GM19043 (cell line): ENCODE measurements at regions not wholly inside any gene's neighbourhood (a gene's known extent, or its start where the extent isn't known, plus 50 kb on each side); places are given as distances from the start of the nearest gene placed in this dataset.
"Not testable (repeated sequence)": the region's sequence is repeated elsewhere in the genome, so short reads cannot be mapped to it uniquely, and the experiment has no call there.

Experiments
- ATAC-seq: cut with Tn5 transposase; IDR thresholded peaks from one replicate; pipeline ENCODE4 v1.9.1; 2021; ENCODE audit warnings: low read depth; ENCODE audit not compliant: unreplicated experiment

DNA sequence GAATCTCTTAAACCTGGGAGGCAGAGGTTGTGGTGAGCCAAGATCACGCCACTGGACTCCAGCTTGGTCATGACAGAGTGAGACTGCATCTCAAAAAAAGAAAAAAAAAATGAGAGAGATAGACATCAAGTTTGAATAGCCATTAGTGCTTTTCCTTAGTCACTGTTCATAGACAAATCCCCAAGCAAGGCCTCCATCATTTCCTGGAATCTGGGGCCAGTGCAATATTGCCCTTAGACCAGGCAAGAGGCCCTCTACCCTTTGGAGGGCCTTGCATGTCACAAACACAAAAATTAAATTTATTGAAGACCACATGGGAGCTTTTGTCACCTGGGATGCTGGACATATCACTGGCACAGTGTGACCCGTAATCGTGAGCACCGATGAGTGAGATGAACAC is 141.5 kb downstream of the B3GNT2 start:
- no peak for ATAC-seq

DNA sequence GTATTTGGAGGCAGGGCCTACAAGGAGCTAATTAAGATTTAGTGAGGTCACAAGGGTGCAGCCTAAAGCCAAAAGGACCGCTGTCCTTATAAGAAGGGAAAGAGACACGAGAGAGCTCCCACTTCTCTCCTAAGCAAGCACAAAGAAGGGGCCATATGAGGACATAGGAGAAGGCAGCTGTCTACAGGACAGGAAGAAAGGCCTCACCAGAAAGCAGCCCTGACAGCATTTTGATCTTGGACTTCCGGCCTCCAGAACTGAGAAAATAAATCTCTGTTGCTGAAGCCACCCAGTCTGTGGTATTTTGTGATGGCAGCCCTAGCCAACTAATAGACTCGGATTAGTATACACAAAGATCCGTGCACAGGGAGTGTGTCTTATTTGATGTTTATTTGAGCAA is 139.7 kb downstream of the B3GNT2 start:
- ATAC-seq, result no peak

DNA sequence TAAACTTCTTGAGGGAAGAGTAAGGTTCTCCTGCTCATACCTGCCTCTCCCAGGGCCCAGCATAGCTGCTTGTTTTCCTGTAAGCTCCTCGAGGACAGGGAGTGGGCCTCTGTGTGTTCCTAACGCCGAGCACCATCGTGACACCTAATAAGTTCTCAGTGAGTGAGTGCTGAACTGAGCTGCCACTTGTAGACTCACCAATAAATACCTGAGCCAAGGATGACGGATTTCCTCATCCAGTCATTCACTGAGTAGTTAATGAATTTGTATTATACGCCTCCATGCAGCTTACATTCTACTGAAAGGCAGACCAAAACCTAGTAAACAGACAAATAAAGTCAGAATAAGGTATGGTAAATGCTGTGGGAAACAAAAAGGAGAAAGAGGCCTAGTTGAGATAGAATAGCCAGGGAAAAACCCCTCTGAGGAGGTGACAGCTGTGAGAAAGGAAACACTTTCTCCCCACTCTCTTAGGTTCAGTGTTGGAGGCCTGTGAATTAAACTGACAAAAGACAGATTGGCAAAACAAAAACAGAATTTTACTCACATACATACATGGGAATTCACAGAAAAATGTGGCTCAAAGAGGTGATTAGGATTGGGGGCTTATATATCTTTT is 138.6 kb downstream of the B3GNT2 start:
- ATAC-seq, result peak; percentile 62

DNA sequence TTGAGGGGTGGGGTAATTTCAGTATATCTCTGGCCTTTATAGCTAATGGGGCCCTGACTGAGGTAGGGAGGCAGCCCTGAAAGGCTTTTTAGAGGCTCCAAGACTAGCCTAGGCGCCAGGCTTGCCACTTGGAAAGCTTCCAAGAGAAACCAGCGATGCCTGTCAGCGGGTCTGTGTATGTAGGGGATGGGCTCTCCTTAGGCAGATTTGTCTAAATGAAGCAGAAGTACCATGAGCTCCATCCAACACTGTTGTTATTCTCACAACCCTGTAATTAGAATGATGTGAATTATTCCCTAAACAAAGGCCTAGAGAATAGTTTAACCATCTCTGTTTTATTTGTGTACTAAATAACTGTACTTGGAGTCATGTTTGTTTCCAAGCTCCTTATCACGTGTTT is 138.1 kb downstream of the B3GNT2 start:
- no peak for ATAC-seq

DNA sequence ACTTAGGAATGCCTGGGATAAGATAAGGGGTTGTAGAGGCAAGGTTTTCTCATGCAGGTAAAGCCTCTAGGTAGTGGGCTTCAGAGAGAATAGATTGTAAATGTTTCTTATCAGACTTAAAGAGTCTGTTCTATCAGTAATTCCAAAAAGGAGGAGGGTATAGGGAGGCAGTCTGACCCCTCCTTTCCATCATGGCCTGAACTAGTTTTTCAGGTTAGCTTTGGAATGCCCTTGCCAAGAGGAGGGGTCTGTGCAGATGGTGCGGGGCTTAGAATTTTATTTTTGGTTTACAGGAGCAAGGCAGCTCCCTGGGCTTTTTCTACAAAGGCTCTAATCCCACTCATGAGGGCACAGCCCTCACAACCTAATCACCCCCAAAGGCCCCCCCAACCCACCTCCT is 135.0 kb downstream of the B3GNT2 start:
- ATAC-seq, result no peak

DNA sequence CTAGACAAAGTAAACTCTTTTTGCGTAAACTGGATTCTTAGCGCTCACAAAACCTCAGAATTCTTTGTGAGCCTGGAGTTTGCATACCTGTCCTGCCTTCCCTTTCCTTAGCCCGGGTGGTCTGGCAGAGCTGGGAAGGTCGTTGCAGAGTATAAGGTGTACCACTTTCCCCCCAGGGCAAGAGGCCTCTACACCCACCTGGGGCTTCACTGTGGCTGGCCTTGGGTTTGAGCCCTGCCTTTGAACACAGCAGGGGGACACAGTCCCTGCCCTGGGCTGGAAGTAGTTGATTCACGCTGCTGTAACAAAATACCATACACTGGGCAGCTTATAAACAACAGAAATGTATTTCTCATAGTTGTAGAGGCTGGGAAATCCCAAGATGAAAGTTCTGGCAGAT is 133.9 kb downstream of the B3GNT2 start:
- ATAC-seq, result no peak

DNA sequence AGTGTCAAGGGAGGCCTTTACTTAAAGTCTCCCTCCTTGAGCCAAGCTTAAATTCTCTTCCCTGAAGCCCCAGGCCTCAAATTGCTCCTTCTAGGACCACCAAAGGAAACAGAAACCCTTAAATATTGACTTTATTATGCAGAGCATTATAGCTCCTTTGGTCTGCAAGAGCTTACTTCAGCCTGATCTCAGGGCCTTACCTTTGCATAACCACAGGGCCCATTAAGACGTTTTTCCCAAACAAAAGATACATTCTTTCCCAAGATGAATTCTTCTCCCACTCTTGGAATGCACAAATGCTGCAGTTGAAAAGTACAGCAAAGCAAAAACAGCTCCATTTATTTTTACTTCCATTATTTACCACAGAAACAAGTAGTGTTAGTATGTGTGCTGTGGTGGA is 130.8 kb downstream of the B3GNT2 start:
- no peak for ATAC-seq

DNA sequence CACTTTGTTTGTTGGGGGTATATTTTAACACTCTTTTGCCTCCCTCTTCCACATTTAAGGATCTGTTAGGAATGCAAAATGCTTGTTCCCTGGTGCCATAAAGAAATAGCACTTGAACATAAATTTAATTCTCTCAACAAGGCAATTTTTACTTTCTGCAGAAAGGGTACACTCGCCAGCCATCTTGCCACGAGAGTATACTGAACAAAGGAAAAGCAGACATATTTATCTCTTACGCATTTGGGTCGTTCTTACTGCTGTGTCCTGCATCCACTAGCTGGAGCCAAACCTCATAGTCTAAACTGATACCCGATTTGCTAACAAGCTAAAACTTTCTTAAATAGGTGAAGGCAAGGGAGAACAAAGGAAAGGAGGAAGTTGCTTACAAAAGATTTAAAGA is 129.5 kb downstream of the B3GNT2 start:
- no peak for ATAC-seq

DNA sequence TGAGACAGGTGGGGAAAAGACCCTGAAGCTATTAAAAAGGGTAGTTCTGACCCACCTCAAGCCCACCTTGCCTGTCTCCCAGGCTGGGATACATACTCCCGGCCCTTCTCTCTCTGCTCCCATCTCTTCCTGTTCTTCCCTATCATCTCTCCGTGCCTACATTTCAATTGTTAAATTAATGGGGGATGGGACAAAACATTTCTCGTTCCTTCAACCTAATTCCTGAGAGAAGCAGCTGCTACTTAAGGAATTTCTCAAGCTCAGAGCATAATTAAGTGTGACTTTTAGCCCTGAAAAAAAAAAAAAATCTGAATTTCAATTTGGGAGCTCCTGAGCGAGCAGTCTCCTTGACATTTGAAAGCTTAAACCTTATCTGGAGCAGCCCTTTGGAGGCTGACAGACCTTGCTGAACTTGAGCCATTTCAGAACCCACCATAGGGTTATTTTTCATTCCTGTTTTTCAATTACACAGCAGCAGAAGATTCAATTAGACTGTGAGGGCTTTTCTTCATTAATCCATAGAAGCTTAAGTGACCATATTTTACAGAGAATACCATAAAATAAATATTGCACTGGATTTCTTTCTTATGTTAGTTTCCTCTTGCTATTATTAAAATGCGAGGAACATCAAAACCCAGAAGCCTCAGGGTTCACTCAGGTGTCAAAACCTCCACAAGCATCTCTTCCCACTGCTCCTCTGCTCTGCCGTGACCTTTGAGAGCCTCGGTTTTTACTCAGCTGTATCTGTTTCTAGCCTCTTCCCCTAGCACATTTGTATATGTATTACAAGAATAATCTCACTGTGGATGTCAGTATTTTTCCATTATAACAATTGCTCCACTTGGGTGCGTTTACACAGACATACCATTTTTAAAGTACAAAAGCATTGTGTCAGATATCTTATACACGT is 125.7 kb downstream of the B3GNT2 start:
- no peak for ATAC-seq

DNA sequence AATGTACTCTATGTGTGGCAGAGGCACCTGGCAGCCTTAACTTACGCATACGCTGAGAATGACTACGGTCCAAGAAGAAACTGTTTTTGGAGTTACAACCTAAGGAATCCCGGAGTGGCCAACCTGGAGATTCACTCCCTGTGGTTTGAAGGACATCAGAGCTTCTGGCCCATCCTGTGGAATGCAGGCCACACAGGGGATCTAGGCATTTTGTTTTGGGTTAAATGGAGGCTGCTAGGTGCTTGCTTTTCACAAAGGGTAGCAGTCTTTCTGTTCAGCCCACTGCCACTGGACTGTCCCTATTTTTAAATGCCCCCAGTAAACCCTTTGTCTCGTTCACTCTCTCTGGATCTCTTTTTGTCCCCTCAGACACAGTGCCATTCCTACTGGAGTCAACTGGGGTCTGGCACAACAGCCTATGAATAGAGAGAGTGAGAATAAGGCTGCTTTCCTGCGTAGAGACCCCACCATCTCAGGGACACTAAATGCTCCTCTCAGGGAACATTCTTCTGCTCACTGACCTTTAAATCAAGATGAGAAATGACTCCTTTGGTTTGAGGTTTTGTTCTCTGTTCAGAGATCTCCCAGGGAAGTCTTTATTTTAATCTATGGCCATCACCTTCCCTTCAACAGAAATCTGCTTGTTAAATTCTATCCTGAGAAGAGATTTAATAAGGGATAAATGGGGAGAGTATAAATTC is 124.9 kb downstream of the B3GNT2 start:
- no peak for ATAC-seq

DNA sequence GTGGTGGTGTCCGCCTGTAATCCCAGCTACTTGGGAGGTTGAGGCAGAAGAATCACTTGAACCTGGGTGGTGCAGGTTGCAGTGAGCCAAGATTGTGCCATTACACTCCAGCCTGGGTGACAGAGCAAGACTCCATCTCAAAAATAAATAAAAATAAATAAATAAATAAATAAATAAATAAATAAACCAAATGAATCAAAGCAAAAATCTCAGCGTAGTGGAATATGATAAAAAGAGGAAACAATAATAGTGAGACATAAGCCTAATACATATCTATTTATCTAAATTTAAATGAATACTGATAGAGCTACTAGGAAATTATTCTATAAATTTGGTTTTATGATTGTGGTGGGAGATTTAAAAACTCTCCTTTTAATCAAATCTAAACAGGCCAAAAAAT is 124.2 kb downstream of the B3GNT2 start:
- not testable (repeated sequence) for ATAC-seq

DNA sequence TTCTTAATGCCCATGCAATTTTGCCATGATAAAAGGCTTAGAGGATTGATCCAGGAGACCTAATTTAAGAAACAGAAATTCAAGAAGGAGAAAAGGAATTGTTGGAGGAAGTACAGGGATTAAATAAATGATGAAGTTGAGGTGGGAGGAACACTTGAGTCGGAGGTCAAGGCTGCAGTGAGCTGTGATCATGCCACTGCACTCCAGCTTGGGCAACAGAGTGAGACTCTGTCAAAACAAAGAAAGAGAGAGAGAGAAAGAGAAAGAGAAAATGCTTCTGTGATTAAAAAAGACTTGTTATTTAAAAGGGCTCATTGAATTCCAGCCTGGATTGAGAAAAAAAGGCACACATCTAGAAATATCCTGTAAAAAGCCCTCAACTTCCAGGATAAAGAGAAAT is 123.2 kb downstream of the B3GNT2 start:
- no peak for ATAC-seq

DNA sequence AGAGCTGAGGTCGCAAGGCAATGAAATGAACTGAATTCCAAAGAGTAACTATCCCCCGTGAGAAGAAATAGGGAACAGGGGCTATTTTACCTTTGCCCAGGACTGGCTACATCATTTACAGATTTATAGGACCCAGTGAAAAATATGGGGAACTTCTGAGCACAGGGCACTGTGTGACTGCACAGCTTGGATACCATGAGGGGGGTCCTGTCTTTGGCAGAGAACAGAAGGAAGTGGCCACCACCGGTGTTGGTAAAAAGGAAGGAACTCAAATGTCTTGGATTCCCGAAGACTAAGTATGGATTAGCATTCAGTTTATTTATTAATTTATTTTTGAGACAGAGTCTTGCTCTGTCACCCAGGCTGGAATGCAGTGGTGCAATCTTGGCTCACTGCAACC is 119.6 kb downstream of the B3GNT2 start:
- ATAC-seq, result no peak

DNA sequence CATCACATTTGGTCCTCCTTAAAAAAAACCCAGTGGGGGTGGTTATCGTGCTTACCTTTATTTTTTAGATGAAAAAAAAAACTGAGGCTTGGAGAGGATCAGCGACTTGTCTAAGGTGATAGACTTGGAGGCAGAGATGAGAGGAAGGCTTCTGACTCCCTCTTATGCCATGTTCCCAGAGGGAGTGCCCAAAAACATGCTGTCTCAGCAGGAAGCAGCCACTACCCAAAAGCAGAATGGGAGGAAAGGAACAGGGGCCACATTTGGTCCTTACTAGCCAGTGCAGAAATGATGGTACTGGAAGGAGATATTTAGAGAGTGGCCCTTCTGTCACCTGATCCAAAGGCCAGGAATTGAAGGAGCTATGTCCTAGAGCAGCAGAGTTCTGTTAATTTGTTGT is 118.4 kb downstream of the B3GNT2 start:
- no peak for ATAC-seq

DNA sequence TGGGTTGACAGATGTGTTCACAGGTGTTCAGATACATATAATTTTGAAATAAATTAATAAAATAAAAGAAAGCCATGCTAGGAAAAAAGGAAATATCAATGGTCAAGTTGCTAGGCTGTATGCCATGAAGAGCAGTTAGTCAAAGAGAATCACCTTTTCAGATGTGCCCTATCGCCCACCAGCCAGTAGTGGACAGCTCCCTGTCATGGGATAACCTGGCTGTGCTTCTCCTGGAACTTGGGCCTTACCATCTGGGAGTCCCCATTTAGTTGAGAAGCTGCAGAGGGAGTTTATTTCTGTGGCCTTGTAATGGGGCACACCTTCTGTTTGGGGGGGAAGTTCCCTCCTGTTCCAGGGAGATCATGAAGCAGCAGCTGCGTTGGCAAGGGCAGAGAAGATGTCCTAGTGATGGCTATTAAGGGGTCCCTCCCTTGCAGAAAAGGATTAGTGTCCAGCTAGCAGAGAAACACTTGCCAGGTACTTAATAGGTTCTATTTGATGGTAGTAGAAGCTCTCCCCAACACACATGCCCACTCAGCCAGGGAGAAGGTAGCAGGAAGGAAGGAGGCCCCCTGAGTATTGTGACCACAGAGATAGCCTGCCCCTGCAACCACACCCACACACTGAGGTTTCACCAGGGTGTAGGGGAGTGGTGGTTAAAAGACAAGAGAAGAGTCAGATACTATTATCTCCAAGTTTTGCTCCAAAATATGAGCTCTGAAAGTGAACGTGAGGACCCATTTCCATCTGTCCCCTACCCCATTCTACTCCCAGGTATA is 117.7 kb downstream of the B3GNT2 start:
- ATAC-seq, result peak; percentile 82

DNA sequence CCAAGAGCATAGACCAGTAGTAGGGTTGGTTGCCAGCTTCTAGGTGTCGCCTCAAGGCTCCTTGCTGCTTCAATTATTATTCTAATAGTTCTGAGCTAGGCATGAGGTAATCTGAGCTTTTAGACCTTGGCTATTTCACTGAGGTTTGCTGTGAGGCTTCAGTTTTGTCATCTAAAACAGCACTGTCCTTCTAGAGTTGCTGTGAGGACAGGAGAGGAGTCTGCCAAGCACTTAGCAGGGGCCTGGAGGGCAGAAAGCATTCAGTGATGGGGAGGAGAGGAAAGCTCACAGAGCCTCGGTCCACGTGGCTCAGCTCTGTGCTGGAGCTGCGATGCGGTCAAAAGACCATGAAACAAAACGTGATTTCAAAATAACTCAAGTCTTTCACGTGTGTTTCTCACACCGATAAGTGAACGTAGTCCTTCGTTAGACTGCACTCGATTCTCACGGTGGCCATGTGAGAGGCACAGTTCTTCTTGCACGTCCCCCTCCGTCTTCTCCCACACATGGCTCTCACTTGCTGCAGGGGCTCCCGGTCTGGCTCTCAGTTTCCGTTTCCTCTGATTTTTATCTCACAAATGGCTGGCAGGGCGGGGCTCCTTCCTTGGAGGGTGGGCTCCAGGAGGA is 113.7 kb downstream of the B3GNT2 start:
- peak; percentile 38 for ATAC-seq

DNA sequence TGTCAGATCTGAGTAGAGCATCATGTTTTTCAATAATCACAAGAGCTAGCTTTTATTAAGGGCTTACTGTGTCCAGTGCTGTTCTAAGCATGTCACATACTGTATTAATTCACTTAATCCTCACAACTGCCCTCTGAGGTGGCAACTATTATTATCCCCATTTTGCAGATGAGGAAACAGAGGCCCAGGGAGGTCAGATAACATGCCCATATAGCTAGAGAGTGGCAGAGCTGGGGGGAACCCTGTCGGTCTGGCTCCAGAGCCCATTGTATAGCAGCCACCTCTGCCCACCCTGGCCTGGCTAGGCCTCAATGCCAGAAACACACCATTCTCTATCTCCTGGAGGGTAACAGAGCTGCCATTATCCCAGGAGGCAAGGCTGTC is 113.2 kb downstream of the B3GNT2 start:
- no peak for ATAC-seq

DNA sequence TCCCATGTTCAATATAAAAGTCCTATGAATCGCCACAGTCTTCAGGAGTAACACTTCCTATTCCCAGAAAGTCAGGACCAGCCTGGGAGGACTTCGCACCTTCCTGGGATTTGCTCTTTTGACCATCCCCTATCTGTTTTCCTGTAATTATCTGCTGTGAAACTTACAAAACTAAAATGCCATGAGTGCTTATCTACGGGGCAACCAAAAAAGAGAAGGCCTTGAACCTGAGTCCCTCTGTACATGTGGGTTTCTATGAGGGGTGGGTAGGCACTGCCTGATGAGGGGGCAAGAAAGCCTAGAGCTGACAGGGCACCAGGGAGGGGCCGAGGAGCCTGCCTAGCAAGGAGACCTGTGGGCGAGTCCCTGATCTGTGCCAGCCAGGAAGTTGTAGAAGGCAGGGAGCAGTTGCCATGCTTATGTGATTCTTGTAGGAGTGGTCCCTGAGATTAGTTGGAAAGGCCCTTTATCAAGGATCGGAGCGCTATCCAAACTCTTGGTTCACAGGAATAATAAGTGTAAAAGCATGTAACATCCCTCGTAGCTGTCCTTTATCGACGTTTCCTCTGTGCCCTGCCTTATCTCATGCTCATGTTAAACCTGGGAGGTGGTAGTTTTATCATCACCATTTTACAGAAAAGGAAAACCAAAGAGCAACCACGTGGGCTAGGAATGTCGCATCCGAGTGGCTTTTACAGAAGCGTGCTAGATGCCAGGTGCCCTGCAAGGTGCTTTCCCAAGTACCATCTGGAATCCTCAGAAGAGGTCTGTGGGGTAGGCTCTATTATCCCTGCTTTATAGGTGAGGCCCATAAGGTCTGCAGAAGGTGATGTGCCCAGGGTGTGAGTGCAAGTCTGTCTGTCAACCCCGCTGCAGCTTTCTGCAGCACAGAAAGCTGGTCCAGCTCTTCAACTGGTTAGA is 111.8 kb downstream of the B3GNT2 start:
- ATAC-seq, result no peak

DNA sequence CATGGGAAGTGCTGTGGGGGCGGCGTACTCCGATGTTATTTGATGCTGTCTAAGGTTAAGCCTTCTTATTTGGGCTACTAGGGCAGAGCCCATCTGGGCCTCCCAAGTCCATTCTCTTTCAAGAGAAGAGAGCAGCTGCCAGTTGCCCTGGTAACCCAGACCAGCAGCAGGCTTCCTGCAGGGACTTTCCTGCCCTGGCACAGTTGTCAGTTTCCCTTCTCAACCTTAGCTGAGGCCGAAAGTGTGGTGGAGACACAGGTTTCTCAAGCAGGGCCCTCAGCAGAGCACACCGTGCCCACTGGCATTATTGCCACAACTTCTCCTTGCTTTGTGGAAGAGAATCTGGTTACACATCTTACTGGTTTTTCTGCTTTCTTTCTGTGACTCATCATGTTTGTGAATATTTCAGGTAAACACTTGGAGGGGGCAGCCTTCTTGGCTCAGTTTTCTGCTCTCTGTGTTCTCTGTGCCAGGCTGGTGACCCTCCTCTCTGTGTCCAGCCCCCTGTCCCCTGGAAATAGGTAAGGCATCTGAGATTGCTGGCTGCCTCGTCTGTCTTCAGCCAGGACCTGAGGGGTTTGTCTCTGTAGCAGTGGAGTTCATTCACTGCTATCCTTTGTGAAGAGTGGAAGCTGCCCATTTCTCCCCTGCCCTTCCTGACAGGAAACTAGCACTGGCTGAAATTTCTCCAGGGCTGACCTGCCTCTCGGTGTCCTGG is 111.0 kb downstream of the B3GNT2 start:
- no peak for ATAC-seq
